ENCODE measurements at regions not wholly inside any gene's neighbourhood (a gene's known extent, or its start where the extent isn't known, plus 50 kb on each side); places are given as distances from the start of the nearest gene placed in this dataset.

GRCh38 chr3:99430348-99431134 is 207.9 kb upstream of the COL8A1 start:
- intact Hi-C loops (cut with DNase I; ENCODE audit: low total_unique reads), result no loop called here
- H3K4me3 ChIP-seq, result no peak overlapping the region
- no peaks in the 10 kb centered on the region for H3K4me1 ChIP-seq
- H3K36me3 ChIP-seq, result no peaks in the 10 kb centered on the region
- H3K27me3 ChIP-seq, result no peaks in the 10 kb centered on the region
- no peak overlapping the region for H3K27ac ChIP-seq
- TF ChIP-seq POLR2A (IDR thresholded peaks at IDR 0.05) (no peak), POLR2AphosphoS5 (IDR thresholded peaks at IDR 0.05) (no peak), CTCF (IDR thresholded peaks at IDR 0.05) (no peak)
- no peaks in the 10 kb centered on the region for H3K9me3 ChIP-seq
- DNase-seq (ENCODE audit: low spot score in 2 of 2), result no peak

GRCh38 chr3:99429502-99429901 is 208.9 kb upstream of the COL8A1 start:
- intact Hi-C loops (cut with DNase I; ENCODE audit: low total_unique reads), result no loop called here
- Histone ChIP-seq H3K9me3 (no peaks in the 10 kb centered on the region), H3K4me3 (no peak overlapping the region), H3K36me3 (no peaks in the 10 kb centered on the region), H3K27me3 (no peaks in the 10 kb centered on the region), H3K4me1 (no peaks in the 10 kb centered on the region), H3K27ac (no peak overlapping the region)
- DNase-seq (ENCODE audit: low spot score in 2 of 2), result no peak
- TF ChIP-seq POLR2A (IDR thresholded peaks at IDR 0.05) (no peak), POLR2AphosphoS5 (IDR thresholded peaks at IDR 0.05) (no peak), CTCF (IDR thresholded peaks at IDR 0.05) (no peak)

GRCh38 chr3:99425930-99426329 is 212.5 kb upstream of the COL8A1 start:
- no peaks in the 10 kb centered on the region for H3K9me3 ChIP-seq
- H3K27ac ChIP-seq, result no peak overlapping the region
- intact Hi-C loops (cut with DNase I; ENCODE audit: low total_unique reads), result no loop called here
- H3K36me3 ChIP-seq, result no peaks in the 10 kb centered on the region
- H3K27me3 ChIP-seq, result no peaks in the 10 kb centered on the region
- no peak overlapping the region for H3K4me3 ChIP-seq
- TF ChIP-seq POLR2A (IDR thresholded peaks at IDR 0.05) (no peak), POLR2AphosphoS5 (IDR thresholded peaks at IDR 0.05) (no peak), CTCF (IDR thresholded peaks at IDR 0.05) (no peak)
- no peak for DNase-seq (ENCODE audit: low spot score in 2 of 2)
- no peaks in the 10 kb centered on the region for H3K4me1 ChIP-seq

GRCh38 chr3:99419116-99419515 is 219.3 kb upstream of the COL8A1 start:
- Histone ChIP-seq H3K9me3 (no peaks in the 10 kb centered on the region), H3K36me3 (no peaks in the 10 kb centered on the region), H3K4me1 (no peaks in the 10 kb centered on the region), H3K27me3 (no peaks in the 10 kb centered on the region), H3K4me3 (no peak overlapping the region), H3K27ac (no peak overlapping the region)
- no peak for DNase-seq (ENCODE audit: low spot score in 2 of 2)
- intact Hi-C loops (cut with DNase I; ENCODE audit: low total_unique reads), result no loop called here
- TF ChIP-seq POLR2A (IDR thresholded peaks at IDR 0.05), result no peak
- no peak for TF ChIP-seq CTCF (IDR thresholded peaks at IDR 0.05)
- no peak for TF ChIP-seq POLR2AphosphoS5 (IDR thresholded peaks at IDR 0.05)

GRCh38 chr3:99418709-99419108 is 219.7 kb upstream of the COL8A1 start:
- intact Hi-C loops (cut with DNase I; ENCODE audit: low total_unique reads), result no loop called here
- no peak overlapping the region for H3K27ac ChIP-seq
- H3K4me1 ChIP-seq, result no peaks in the 10 kb centered on the region
- no peak overlapping the region for H3K4me3 ChIP-seq
- no peaks in the 10 kb centered on the region for H3K27me3 ChIP-seq
- H3K9me3 ChIP-seq, result no peaks in the 10 kb centered on the region
- H3K36me3 ChIP-seq, result no peaks in the 10 kb centered on the region
- DNase-seq (ENCODE audit: low spot score in 2 of 2), result no peak
- no peak for TF ChIP-seq POLR2A (IDR thresholded peaks at IDR 0.05)
- no peak for TF ChIP-seq POLR2AphosphoS5 (IDR thresholded peaks at IDR 0.05)
- TF ChIP-seq CTCF (IDR thresholded peaks at IDR 0.05), result no peak
